ENCODE measurements at regions not wholly inside any gene's neighbourhood (a gene's known extent, or its start where the extent isn't known, plus 50 kb on each side); places are given as distances from the start of the nearest gene placed in this dataset.
"Not testable (repeated sequence)": the region's sequence is repeated elsewhere in the genome, so short reads cannot be mapped to it uniquely, and the experiment has no call there.

GRCh38 chr3:10109-10996, 186.2 kb upstream of the CHL1 start:
- DNase-seq; intact Hi-C loops (cut with DNase I): not testable (repeated sequence)

- intact Hi-C loops (cut with DNase I): no loop called here
- DNase-seq: peak in 7 of 42 donors; percentile 2 to 31 (median 12)
Measured at GRCh38 chr3:11734-12133, 184.8 kb upstream of the CHL1 start.

GRCh38 chr3:14652-15051, 181.9 kb upstream of the CHL1 start:
- intact Hi-C loops (cut with DNase I): no loop called here
- no peak for DNase-seq

GRCh38 chr3:16366-16765, 180.2 kb upstream of the CHL1 start:
- intact Hi-C loops (cut with DNase I): no loop called here
- DNase-seq: no peak

- no peak for DNase-seq
- intact Hi-C loops (cut with DNase I): no loop called here
Measured at GRCh38 chr3:20421-20820, 176.1 kb upstream of the CHL1 start.

- intact Hi-C loops (cut with DNase I): no loop called here
- DNase-seq: no peak
Measured at GRCh38 chr3:24006-24405, 172.6 kb upstream of the CHL1 start.

GRCh38 chr3:25056-25455, 171.5 kb upstream of the CHL1 start:
- intact Hi-C loops (cut with DNase I): no loop called here
- no peak for DNase-seq

- intact Hi-C loops (cut with DNase I); DNase-seq: not testable (repeated sequence)
Measured at GRCh38 chr3:35985-36384, 160.6 kb upstream of the CHL1 start.

- DNase-seq; intact Hi-C loops (cut with DNase I): not testable (repeated sequence)
Measured at GRCh38 chr3:42871-43744, 153.5 kb upstream of the CHL1 start.

GRCh38 chr3:44028-44676, 152.4 kb upstream of the CHL1 start:
- intact Hi-C loops (cut with DNase I): no loop called here

GRCh38 chr3:44941-45340, 151.6 kb upstream of the CHL1 start:
- DNase-seq; intact Hi-C loops (cut with DNase I): not testable (repeated sequence)

More at GRCh38 chr3:44028-44676, 152.4 kb upstream of the CHL1 start:
- DNase-seq: no peak

- no peak for DNase-seq
- intact Hi-C loops (cut with DNase I): no loop called here
Measured at GRCh38 chr3:46576-46975, 150.0 kb upstream of the CHL1 start.

- intact Hi-C loops (cut with DNase I); DNase-seq: not testable (repeated sequence)
Measured at GRCh38 chr3:53441-53840, 143.1 kb upstream of the CHL1 start.

GRCh38 chr3:54240-54639, 142.3 kb upstream of the CHL1 start:
- no peak for DNase-seq
- intact Hi-C loops (cut with DNase I): no loop called here

- intact Hi-C loops (cut with DNase I): no loop called here
- DNase-seq: no peak
Measured at GRCh38 chr3:56672-57071, 139.9 kb upstream of the CHL1 start.

GRCh38 chr3:59854-60253, 136.7 kb upstream of the CHL1 start:
- intact Hi-C loops (cut with DNase I): no loop called here
- no peak for DNase-seq

- peak in 16 of 42 donors; percentile 1 to 50 (median 10) for DNase-seq
- intact Hi-C loops (cut with DNase I): no loop called here
Measured at GRCh38 chr3:63095-63765, 133.3 kb upstream of the CHL1 start.

GRCh38 chr3:69690-70089, 126.9 kb upstream of the CHL1 start:
- no peak for DNase-seq
- intact Hi-C loops (cut with DNase I): no loop called here

GRCh38 chr3:72776-73175, 123.8 kb upstream of the CHL1 start:
- intact Hi-C loops (cut with DNase I): no loop called here
- peak in 2 of 42 donors; percentile 17 to 21 for DNase-seq

All from head of caudate nucleus (tissue), 42 donors.